ENCODE measurements at regions not wholly inside any gene's neighbourhood (a gene's known extent, or its start where the extent isn't known, plus 50 kb on each side); places are given as distances from the start of the nearest gene placed in this dataset.

DNA sequence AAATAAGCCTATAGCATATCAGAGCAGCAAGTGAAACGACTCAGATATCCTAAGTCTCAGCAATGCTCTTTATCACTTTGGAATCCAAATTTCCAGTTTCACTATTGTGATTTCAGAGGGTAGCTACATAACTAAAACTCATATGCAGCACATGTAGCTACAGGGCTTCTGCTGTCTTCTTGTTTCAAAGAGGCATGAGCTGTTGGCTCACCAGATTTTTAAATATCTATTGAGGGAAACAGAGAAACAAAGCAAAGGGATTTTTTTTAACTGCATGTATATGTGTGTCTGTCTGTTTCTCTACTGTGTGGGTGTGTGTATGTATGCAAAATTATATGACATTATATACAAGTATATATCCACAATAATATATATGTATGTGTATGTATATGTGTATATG, 258.4 kb downstream of the HDGFL1 start:
- no peak for TF ChIP-seq CTCF (IDR thresholded peaks at IDR 0.05; ENCODE audit: extremely low read depth, low read depth, low read length)
- Histone ChIP-seq H3K27me3 (ENCODE audit: insufficient read depth, low read length) (no peaks in the 10 kb centered on the region), H3K9me3 (ENCODE audit: low read depth, low read length) (no peaks in the 10 kb centered on the region), H3K4me1 (ENCODE audit: insufficient read depth, low read length) (peaks cover 12% of the 10 kb centered on the region), H2AFZ (ENCODE audit: low read length) (peak overlapping the region; percentile 19), H3K79me2 (ENCODE audit: insufficient read depth, low read length) (no peaks in the 10 kb centered on the region), H3K4me3 (ENCODE audit: insufficient read depth, low read length) (no peak overlapping the region), H4K20me1 (ENCODE audit: insufficient read depth, low read length) (no peaks in the 10 kb centered on the region), H3K36me3 (ENCODE audit: insufficient read depth, low read length) (no peaks in the 10 kb centered on the region), H3K27ac (ENCODE audit: low read depth, low read length) (peak overlapping the region; percentile 90), H3K4me2 (ENCODE audit: insufficient read depth, low read length) (peak overlapping the region; percentile 69)
- no peak for DNase-seq (ENCODE audit: insufficient read length, low spot score, missing footprints)

DNA sequence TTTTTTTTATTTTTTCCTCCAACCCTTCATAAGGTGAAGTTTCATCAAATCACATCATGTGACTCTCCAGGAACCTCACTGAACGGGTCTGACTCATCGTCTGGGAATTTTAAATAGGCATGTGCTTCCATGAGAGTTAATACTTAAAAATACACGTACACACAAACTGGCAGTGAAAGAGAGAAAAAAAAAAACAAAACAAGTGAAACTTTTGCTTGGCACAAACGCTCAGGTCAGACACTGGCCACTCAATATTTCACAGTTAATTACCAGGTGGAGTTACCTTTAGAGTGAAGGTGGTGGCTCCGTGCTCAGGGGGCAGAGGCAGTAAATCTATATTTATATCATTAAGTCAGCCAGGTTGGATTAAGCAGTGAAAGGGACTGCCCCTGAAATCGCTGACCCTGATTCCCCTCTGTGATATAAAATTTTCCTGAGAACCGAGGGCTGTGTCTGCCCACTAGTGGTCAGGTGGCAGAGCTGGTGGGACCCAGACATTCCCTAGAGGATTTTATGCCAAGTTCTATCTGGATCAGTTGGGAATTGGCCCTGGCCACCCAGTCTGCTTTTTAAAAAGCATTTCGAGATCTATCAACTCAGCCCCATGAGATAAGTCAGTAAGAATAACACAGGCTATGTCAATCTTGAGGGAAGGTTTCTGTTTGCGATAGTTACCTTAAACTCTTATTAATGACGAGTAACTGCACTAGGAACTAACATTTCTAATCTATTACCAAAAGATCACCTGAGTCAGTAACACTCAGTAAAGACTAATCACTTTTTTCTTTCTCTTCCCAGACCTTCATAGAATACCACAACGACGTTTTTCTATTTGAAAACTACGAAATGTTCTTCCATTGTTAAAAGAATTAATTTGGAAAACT, 259.1 kb downstream of the HDGFL1 start:
- H3K27ac ChIP-seq (ENCODE audit: low read depth, low read length), result peak overlapping the region; percentile 90
- peaks cover 11% of the 10 kb centered on the region for H3K4me1 ChIP-seq (ENCODE audit: insufficient read depth, low read length)
- no peaks in the 10 kb centered on the region for H3K79me2 ChIP-seq (ENCODE audit: insufficient read depth, low read length)
- peak overlapping the region; percentile 13 for H2AFZ ChIP-seq (ENCODE audit: low read length)
- H3K9me3 ChIP-seq (ENCODE audit: low read depth, low read length), result no peaks in the 10 kb centered on the region
- H3K4me2 ChIP-seq (ENCODE audit: insufficient read depth, low read length), result peak overlapping the region; percentile 69
- TF ChIP-seq CTCF (IDR thresholded peaks at IDR 0.05; ENCODE audit: extremely low read depth, low read depth, low read length), result peak; percentile 55
- H3K36me3 ChIP-seq (ENCODE audit: insufficient read depth, low read length), result no peaks in the 10 kb centered on the region
- H3K27me3 ChIP-seq (ENCODE audit: insufficient read depth, low read length), result no peaks in the 10 kb centered on the region
- peak overlapping the region; percentile 40 for H3K4me3 ChIP-seq (ENCODE audit: insufficient read depth, low read length)
- DNase-seq (ENCODE audit: insufficient read length, low spot score, missing footprints), result peak; percentile 93
- no peaks in the 10 kb centered on the region for H4K20me1 ChIP-seq (ENCODE audit: insufficient read depth, low read length)

GRCh38 chr6:22829070-22829469, 259.7 kb downstream of the HDGFL1 start:
- TF ChIP-seq CTCF (IDR thresholded peaks at IDR 0.05; ENCODE audit: extremely low read depth, low read depth, low read length), result no peak
- Histone ChIP-seq H3K4me1 (ENCODE audit: insufficient read depth, low read length) (peaks cover 11% of the 10 kb centered on the region), H2AFZ (ENCODE audit: low read length) (no peak overlapping the region), H3K9me3 (ENCODE audit: low read depth, low read length) (no peaks in the 10 kb centered on the region), H3K27ac (ENCODE audit: low read depth, low read length) (peak overlapping the region; percentile 90), H3K4me2 (ENCODE audit: insufficient read depth, low read length) (no peak overlapping the region), H4K20me1 (ENCODE audit: insufficient read depth, low read length) (no peaks in the 10 kb centered on the region), H3K4me3 (ENCODE audit: insufficient read depth, low read length) (no peak overlapping the region), H3K79me2 (ENCODE audit: insufficient read depth, low read length) (no peaks in the 10 kb centered on the region), H3K36me3 (ENCODE audit: insufficient read depth, low read length) (no peaks in the 10 kb centered on the region), H3K27me3 (ENCODE audit: insufficient read depth, low read length) (no peaks in the 10 kb centered on the region)
- DNase-seq (ENCODE audit: insufficient read length, low spot score, missing footprints), result no peak

DNA sequence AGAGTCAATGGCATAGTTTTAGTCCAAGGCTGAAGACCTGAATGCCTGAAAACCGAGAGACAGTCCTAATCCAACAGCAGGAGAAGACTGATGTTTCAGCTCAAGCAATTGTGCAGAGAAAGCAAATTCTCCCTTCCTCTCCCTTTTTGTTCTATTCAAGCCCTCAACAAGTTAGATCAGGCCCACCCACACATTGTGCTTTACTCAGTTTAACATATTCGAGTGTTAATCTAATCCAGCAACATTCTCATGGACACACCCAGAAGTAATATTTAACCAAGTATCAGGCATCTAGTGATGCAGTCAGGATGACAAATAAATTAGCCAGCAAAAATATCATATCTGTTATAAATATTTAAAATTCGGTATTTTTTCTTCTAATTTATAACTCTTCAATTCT, 261.1 kb downstream of the HDGFL1 start:
- no peaks in the 10 kb centered on the region for H4K20me1 ChIP-seq (ENCODE audit: insufficient read depth, low read length)
- no peaks in the 10 kb centered on the region for H3K27me3 ChIP-seq (ENCODE audit: insufficient read depth, low read length)
- no peak overlapping the region for H3K4me3 ChIP-seq (ENCODE audit: insufficient read depth, low read length)
- H3K36me3 ChIP-seq (ENCODE audit: insufficient read depth, low read length), result no peaks in the 10 kb centered on the region
- peaks cover 11% of the 10 kb centered on the region for H3K4me1 ChIP-seq (ENCODE audit: insufficient read depth, low read length)
- no peak for DNase-seq (ENCODE audit: insufficient read length, low spot score, missing footprints)
- H2AFZ ChIP-seq (ENCODE audit: low read length), result no peak overlapping the region
- no peak overlapping the region for H3K27ac ChIP-seq (ENCODE audit: low read depth, low read length)
- no peak for TF ChIP-seq CTCF (IDR thresholded peaks at IDR 0.05; ENCODE audit: extremely low read depth, low read depth, low read length)
- no peaks in the 10 kb centered on the region for H3K79me2 ChIP-seq (ENCODE audit: insufficient read depth, low read length)
- H3K4me2 ChIP-seq (ENCODE audit: insufficient read depth, low read length), result no peak overlapping the region
- H3K9me3 ChIP-seq (ENCODE audit: low read depth, low read length), result no peaks in the 10 kb centered on the region

Data from osteoblast (primary cell).